Erythroblast (primary cell): ENCODE measurements at regions not wholly inside any gene's neighbourhood (a gene's known extent, or its start where the extent isn't known, plus 50 kb on each side); places are given as distances from the start of the nearest gene placed in this dataset.
"Not testable (repeated sequence)": the region's sequence is repeated elsewhere in the genome, so short reads cannot be mapped to it uniquely, and the experiment has no call there.

ENCODE experiments used
- GATA1 ChIP-seq: IDR thresholded peaks from 2 replicates; pipeline ENCODE4 v1.6.1; 2011; ENCODE audit warnings: low read depth, mild to moderate bottlenecking, control low read depth, low read length, moderate library complexity
- POLR2A ChIP-seq: IDR thresholded peaks from 2 replicates; pipeline ENCODE4 v1.6.1; 2011; ENCODE audit warnings: mild to moderate bottlenecking, low read length

GRCh38 chr20:29764922-29765610 is 1492.4 kb upstream of the DEFB115 start:
- not testable (repeated sequence) for TF ChIP-seq POLR2A, GATA1
